ENCODE measurements at regions not wholly inside any gene's neighbourhood (a gene's known extent, or its start where the extent isn't known, plus 50 kb on each side); places are given as distances from the start of the nearest gene placed in this dataset.

DNA sequence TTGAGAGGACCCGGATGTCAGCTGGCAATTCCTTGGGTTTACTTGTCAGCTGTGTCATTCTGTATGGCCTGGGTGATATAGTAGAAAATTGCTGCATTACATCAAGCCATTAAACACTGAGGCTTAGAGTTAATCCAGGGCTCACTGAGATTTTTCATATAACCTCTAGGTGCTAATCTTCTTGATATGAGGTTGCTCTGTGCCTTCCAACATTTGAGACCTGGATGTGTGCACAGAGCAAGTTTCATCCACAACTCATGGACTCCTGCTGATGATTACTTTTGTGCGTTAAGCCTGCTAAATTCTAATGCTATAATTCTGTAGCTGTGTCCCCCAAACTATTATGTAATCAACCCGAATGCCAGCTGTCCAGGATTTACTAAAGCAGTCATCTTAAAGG, 178.4 kb upstream of the CDH20 start:
- ChIA-PET POLR2A (ENCODE audit: partially characterized antibody) (no interaction called here), CTCF (ENCODE audit: partially characterized antibody) (interaction anchor here (0.7 kb wide), 1 partner anchor 21 kb away, joined by 3 read pairs; no protein-coding TSS in a partner anchor)
- Histone ChIP-seq H2BK20ac (ENCODE audit: low read length) (no peak overlapping the region), H2BK120ac (replicated peaks; ENCODE audit: low read depth, low read length) (no peak overlapping the region), H2BK5ac (ENCODE audit: low read depth, low read length) (no peak overlapping the region), H4K91ac (replicated peaks; ENCODE audit: insufficient read length, low read length) (no peak overlapping the region), H3K23me2 (ENCODE audit: low read depth, low read length) (no peaks in the 10 kb centered on the region), H3K4me2 (ENCODE audit: insufficient read depth in 1 of 2, low read depth in 2 of 2, low read length in 2 of 2) (no peak overlapping the region), H2BK15ac (ENCODE audit: low read length) (no peak overlapping the region), H3K79me1 (ENCODE audit: low read depth, low read length) (no peaks in the 10 kb centered on the region), H3K23ac (ENCODE audit: insufficient read length) (no peak overlapping the region), H4K8ac (ENCODE audit: extremely low read depth, insufficient read depth, low read length) (no peak overlapping the region), H3K14ac (ENCODE audit: insufficient read length) (no peak overlapping the region), H3K56ac (replicated peaks; ENCODE audit: insufficient read length, low read depth, low read length) (no peak overlapping the region), H3K9me3 (ENCODE audit: insufficient read depth in 2 of 2, low read depth in 1 of 2, low read length in 1 of 2) (no peaks in the 10 kb centered on the region), H3K4ac (replicated peaks; ENCODE audit: insufficient read length, low read depth, low read length) (no peak overlapping the region), H2BK12ac (ENCODE audit: low read depth, low read length) (no peak overlapping the region), H4K20me1 (replicated peaks in 1 of 2; ENCODE audit: control insufficient read depth in 1 of 2, insufficient read depth in 2 of 2, low read length in 2 of 2) (no peaks in the 10 kb centered on the region), H3K27me3 (replicated peaks in 1 of 4; ENCODE audit: control insufficient read depth in 3 of 4, extremely low read depth in 1 of 4, insufficient read depth in 3 of 4, low read length in 3 of 4) (no peaks in the 10 kb centered on the region), H3K27ac (ENCODE audit: low read depth, low read length) (no peak overlapping the region), H2AFZ (ENCODE audit: low read length) (no peak overlapping the region), H2AK5ac (ENCODE audit: low read depth, low read length) (no peak overlapping the region), H3K9ac (replicated peaks in 1 of 4; ENCODE audit: extremely low read depth in 1 of 4, low read depth in 3 of 4, low read length in 3 of 4) (no peak overlapping the region), H3K36me3 (ENCODE audit: control insufficient read depth in 2 of 4, insufficient read depth in 4 of 4, low read length in 3 of 4) (no peaks in the 10 kb centered on the region), H3K79me2 (ENCODE audit: control insufficient read depth in 1 of 2, insufficient read depth in 2 of 2, low read length in 2 of 2) (no peaks in the 10 kb centered on the region), H3K18ac (ENCODE audit: extremely low read depth, low read length) (no peak overlapping the region), H3K4me1 (replicated peaks in 1 of 4; ENCODE audit: control insufficient read depth in 3 of 4, insufficient read depth in 4 of 4, low read length in 3 of 4) (no peaks in the 10 kb centered on the region), H4K5ac (ENCODE audit: insufficient read length, low read depth, low read length) (no peak overlapping the region), H3K4me3 (ENCODE audit: extremely low read depth in 1 of 4, insufficient read depth in 2 of 4, low read depth in 3 of 4, low read length in 4 of 4) (no peak overlapping the region)
- WGBS, 2 experiments (ENCODE audit: extremely low coverage in 1 of 2, insufficient coverage in 1 of 2, insufficient read length in 1 of 2, insufficient replicate concordance in 2 of 2, low coverage in 1 of 2, low lambda C conversion rate in 2 of 2, missing lambda C conversion rate in 1 of 2), result 93% methylated on average over 3 of the region's 3 CpGs; no CpG with 5 or more reads in 1 of the 2 experiments
- FAIRE-seq, result no peak
- no peak for DNase-seq (ENCODE audit: low read depth in 1 of 2, low spot score in 2 of 2)
- no peak for TF ChIP-seq RFX5 (IDR thresholded peaks at IDR 0.05; ENCODE audit: borderline replicate concordance, low read depth, low read length)
- TF ChIP-seq NANOG (IDR thresholded peaks at IDR 0.05; ENCODE audit: insufficient read depth, low read depth, low read length, poor library complexity, severe bottlenecking), result no peak
- no peak for TF ChIP-seq PHF8 (conservative IDR thresholded peaks at IDR 0.05; ENCODE audit: low read depth, low read length)
- no peak for TF ChIP-seq CBX5 (IDR thresholded peaks at IDR 0.05; ENCODE audit: low read depth, low read length)
- no peak for TF ChIP-seq TAF7 (optimal IDR thresholded peaks at IDR 0.05; ENCODE audit: borderline replicate concordance, low read depth, low read length)
- no peak for TF ChIP-seq FOSL1 (IDR thresholded peaks at IDR 0.05; ENCODE audit: insufficient read depth, low read depth, low read length)
- TF ChIP-seq SAP30 (IDR thresholded peaks at IDR 0.05; ENCODE audit: insufficient read depth, insufficient replicate concordance, low read length), result no peak
- TF ChIP-seq TBP (IDR thresholded peaks at IDR 0.05; ENCODE audit: low read depth, low read length), result no peak
- TF ChIP-seq POU5F1 (IDR thresholded peaks at IDR 0.05; ENCODE audit: low read depth, low read length), result no peak
- TF ChIP-seq RNF2 (IDR thresholded peaks at IDR 0.05; ENCODE audit: borderline replicate concordance, low read depth, low read length, missing control alignments, poor library complexity, severe bottlenecking), result no peak
- no peak for TF ChIP-seq KDM5A (IDR thresholded peaks at IDR 0.05; ENCODE audit: low read length)
- TF ChIP-seq CEBPB (IDR thresholded peaks at IDR 0.05; ENCODE audit: low read depth, low read length), result no peak
- no peak for TF ChIP-seq CREB1 (IDR thresholded peaks at IDR 0.05)
- TF ChIP-seq SIRT6 (IDR thresholded peaks at IDR 0.05; ENCODE audit: low read length), result no peak
- TF ChIP-seq TEAD4 (IDR thresholded peaks at IDR 0.05; ENCODE audit: low read depth, low read length), result no peak
- no peak for TF ChIP-seq KDM1A (IDR thresholded peaks at IDR 0.05; ENCODE audit: borderline replicate concordance, low read length)

All from H1 (cell line).